Panc1 (cell line): ENCODE measurements at regions not wholly inside any gene's neighbourhood (a gene's known extent, or its start where the extent isn't known, plus 50 kb on each side); places are given as distances from the start of the nearest gene placed in this dataset.

Source experiments
- ATAC-seq: fragments of 200-7000 bp; cut with Tn5 transposase; 2 replicates; pipeline ENCODE4 v1.9.1; 2020; ENCODE audit warnings: mild to moderate bottlenecking, moderate library complexity
- BruUV-seq: library from RNA; stranded (reverse); fragments of 400-500 nt; replicated peaks from 2 replicates; lab custom pipeline; 2021; lab: Mats Ljungman, UMichigan
- CTCF ChIA-PET: fragments of 300-600 bp; sonication (Branson Sonifier 250); formaldehyde crosslinking; loops from one replicate; lab custom pipeline; 2022; ENCODE audit warnings: antibody characterized with exemption; lab: Charles Lee
- POLR2A ChIA-PET: fragments of 300-600 bp; sonication (Branson Sonifier 250); formaldehyde crosslinking; loops from one replicate; lab custom pipeline; 2022; ENCODE audit warnings: antibody characterized with exemption; lab: Charles Lee
- DNase-seq: peaks from one replicate; pipeline ENCODE4 v3.0.0-alpha.2; 2010; ENCODE audit warnings: low read depth, low spot score
- H3K27ac ChIP-seq: 2 replicates; pipeline ENCODE4 v1.5.1; 2011; ENCODE audit warnings: mild to moderate bottlenecking, low read length, inconsistent platforms
- H3K27me3 ChIP-seq: fragments of 200-500 bp; sonication (Bioruptor generic); 2 replicates; pipeline ENCODE4 v1.6.0; 2014; ENCODE audit warnings: low read length, inconsistent platforms; ENCODE audit not compliant: control insufficient read depth, insufficient read depth
- H3K36me3 ChIP-seq: fragments of 200-500 bp; sonication (Bioruptor generic); 2 replicates; pipeline ENCODE4 v1.5.1; 2014; ENCODE audit warnings: inconsistent platforms, mild to moderate bottlenecking, low read length, moderate library complexity; ENCODE audit not compliant: control insufficient read depth, insufficient read depth
- H3K4me1 ChIP-seq: 2 replicates; pipeline ENCODE4 v1.5.1; 2011; ENCODE audit warnings: inconsistent platforms, mild to moderate bottlenecking, low read length, moderate library complexity; ENCODE audit not compliant: control insufficient read depth, insufficient read depth
- H3K4me3 ChIP-seq, 2 experiments: 2 replicates each; pipeline ENCODE4 v1.5.1; 2011 to 2012; ENCODE audit warnings: low read depth in 2 of 2, low read length in 2 of 2, mild to moderate bottlenecking in 2 of 2, inconsistent platforms in 1 of 2, moderate library complexity in 1 of 2
- H3K9me3 ChIP-seq: fragments of 200-500 bp; sonication (Bioruptor generic); 2 replicates; pipeline ENCODE4 v1.5.1; 2014; ENCODE audit warnings: low read depth, mild to moderate bottlenecking, inconsistent platforms, low read length, moderate library complexity; ENCODE audit not compliant: control insufficient read depth, insufficient read depth
- POLR2AphosphoS5 ChIP-seq: IDR thresholded peaks from 2 replicates; pipeline ENCODE4 v1.6.1; 2012; ENCODE audit warnings: mild to moderate bottlenecking, low read depth, low read length, moderate library complexity
- SIN3A ChIP-seq: IDR thresholded peaks from 2 replicates; pipeline ENCODE4 v1.6.1; 2012; ENCODE audit warnings: low read depth, mild to moderate bottlenecking, low read length, moderate library complexity, borderline replicate concordance; ENCODE audit not compliant: insufficient read depth
- TCF7L2 ChIP-seq: IDR thresholded peaks from 2 replicates; pipeline ENCODE4 v1.6.1; 2011; ENCODE audit warnings: mild to moderate bottlenecking, low read depth, low read length, inconsistent platforms
- in situ Hi-C: cut with HindIII; loops from 2 replicates; pipeline ENCODE4 v1.10.0; 2016; ENCODE audit warnings: low sequenced_read_pairs, low pct_unique_long_range_greater_than_20kb
- intact Hi-C: fragments of 100-400 bp; cut with micrococcal nuclease; formaldehyde crosslinking; loops from one replicate; pipeline ENCODE4 v1.10.0; 2022; ENCODE audit not compliant: unreplicated experiment
- TF ChIP-seq, protein P1 (sequence below), 2 experiments: IDR thresholded peaks; 2 replicates each; pipeline ENCODE4 v1.6.1; 2011 to 2012; ENCODE audit warnings: low read depth in 2 of 2, control low read depth in 1 of 2, low read length in 1 of 2, mild to moderate bottlenecking in 1 of 2, moderate library complexity in 1 of 2; ENCODE audit not compliant: insufficient read depth in 1 of 2
- TF ChIP-seq, protein P2 (sequence below): fragments of 450-650 bp; IDR thresholded peaks from 2 replicates; pipeline ENCODE4 v1.5.1; 2017; ENCODE audit warnings: mild to moderate bottlenecking

DNA sequence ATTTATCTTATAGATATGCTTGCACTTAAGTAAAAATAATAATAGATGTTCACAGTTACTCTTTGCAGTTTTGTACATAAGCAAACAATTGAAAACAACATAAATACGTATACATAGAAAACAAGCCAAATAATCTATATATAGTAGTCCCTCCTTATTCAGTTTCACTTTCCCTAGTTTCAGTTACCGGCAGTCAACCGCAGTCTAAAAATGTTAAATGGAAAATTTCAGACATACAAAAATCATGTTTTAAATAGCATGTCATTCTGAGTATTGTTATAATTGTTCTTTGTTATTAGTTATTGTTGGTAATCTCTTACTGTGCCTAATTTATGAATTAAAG, 262.0 kb downstream of the CGGBP1 start:
- intact Hi-C loops (no loop called here), in situ Hi-C loops (no loop called here)
- BruUV-seq, result no TSS peak
- H3K9me3 ChIP-seq, result no peaks in the 10 kb centered on the region
- H3K27ac ChIP-seq, result no peak overlapping the region
- H3K27me3 ChIP-seq, result no peaks in the 10 kb centered on the region
- DNase-seq (no peak), ATAC-seq (no peak)
- ChIA-PET CTCF (no interaction called here), POLR2A (no interaction called here)
- H3K36me3 ChIP-seq, result no peaks in the 10 kb centered on the region
- no peaks in the 10 kb centered on the region for H3K4me1 ChIP-seq
- TF ChIP-seq, protein P1, sequence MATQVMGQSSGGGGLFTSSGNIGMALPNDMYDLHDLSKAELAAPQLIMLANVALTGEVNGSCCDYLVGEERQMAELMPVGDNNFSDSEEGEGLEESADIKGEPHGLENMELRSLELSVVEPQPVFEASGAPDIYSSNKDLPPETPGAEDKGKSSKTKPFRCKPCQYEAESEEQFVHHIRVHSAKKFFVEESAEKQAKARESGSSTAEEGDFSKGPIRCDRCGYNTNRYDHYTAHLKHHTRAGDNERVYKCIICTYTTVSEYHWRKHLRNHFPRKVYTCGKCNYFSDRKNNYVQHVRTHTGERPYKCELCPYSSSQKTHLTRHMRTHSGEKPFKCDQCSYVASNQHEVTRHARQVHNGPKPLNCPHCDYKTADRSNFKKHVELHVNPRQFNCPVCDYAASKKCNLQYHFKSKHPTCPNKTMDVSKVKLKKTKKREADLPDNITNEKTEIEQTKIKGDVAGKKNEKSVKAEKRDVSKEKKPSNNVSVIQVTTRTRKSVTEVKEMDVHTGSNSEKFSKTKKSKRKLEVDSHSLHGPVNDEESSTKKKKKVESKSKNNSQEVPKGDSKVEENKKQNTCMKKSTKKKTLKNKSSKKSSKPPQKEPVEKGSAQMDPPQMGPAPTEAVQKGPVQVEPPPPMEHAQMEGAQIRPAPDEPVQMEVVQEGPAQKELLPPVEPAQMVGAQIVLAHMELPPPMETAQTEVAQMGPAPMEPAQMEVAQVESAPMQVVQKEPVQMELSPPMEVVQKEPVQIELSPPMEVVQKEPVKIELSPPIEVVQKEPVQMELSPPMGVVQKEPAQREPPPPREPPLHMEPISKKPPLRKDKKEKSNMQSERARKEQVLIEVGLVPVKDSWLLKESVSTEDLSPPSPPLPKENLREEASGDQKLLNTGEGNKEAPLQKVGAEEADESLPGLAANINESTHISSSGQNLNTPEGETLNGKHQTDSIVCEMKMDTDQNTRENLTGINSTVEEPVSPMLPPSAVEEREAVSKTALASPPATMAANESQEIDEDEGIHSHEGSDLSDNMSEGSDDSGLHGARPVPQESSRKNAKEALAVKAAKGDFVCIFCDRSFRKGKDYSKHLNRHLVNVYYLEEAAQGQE (IDR thresholded peaks at IDR 0.05; ENCODE audit: insufficient read depth in 1 of 2, low read depth in 2 of 2, low read length in 1 of 2), result no peak
- TF ChIP-seq POLR2AphosphoS5 (no peak), TCF7L2 (no peak), SIN3A (no peak)
- TF ChIP-seq, protein P2, sequence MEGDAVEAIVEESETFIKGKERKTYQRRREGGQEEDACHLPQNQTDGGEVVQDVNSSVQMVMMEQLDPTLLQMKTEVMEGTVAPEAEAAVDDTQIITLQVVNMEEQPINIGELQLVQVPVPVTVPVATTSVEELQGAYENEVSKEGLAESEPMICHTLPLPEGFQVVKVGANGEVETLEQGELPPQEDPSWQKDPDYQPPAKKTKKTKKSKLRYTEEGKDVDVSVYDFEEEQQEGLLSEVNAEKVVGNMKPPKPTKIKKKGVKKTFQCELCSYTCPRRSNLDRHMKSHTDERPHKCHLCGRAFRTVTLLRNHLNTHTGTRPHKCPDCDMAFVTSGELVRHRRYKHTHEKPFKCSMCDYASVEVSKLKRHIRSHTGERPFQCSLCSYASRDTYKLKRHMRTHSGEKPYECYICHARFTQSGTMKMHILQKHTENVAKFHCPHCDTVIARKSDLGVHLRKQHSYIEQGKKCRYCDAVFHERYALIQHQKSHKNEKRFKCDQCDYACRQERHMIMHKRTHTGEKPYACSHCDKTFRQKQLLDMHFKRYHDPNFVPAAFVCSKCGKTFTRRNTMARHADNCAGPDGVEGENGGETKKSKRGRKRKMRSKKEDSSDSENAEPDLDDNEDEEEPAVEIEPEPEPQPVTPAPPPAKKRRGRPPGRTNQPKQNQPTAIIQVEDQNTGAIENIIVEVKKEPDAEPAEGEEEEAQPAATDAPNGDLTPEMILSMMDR, result no peak
- no peak overlapping the region for H3K4me3 ChIP-seq

- no TSS peak for BruUV-seq
- Histone ChIP-seq H3K36me3 (no peaks in the 10 kb centered on the region), H3K27me3 (no peaks in the 10 kb centered on the region), H3K9me3 (no peaks in the 10 kb centered on the region), H3K4me3 (no peak overlapping the region), H3K27ac (no peak overlapping the region), H3K4me1 (no peaks in the 10 kb centered on the region)
- CTCF ChIA-PET, result no interaction called here
- no peak for DNase-seq
- POLR2A ChIA-PET, result no interaction called here
- in situ Hi-C loops, result no loop called here
- intact Hi-C loops, result no loop called here
- ATAC-seq, result no peak
- TF ChIP-seq SIN3A (no peak), TCF7L2 (no peak), POLR2AphosphoS5 (no peak)
- TF ChIP-seq, protein P1 (IDR thresholded peaks at IDR 0.05; ENCODE audit: insufficient read depth in 1 of 2, low read depth in 2 of 2, low read length in 1 of 2), result no peak
- TF ChIP-seq, protein P2, result no peak
These were observed 262.5 kb downstream of the CGGBP1 start for GRCh38 chr3:87796137-87796842.
